ENCODE measurements at regions not wholly inside any gene's neighbourhood (a gene's known extent, or its start where the extent isn't known, plus 50 kb on each side); places are given as distances from the start of the nearest gene placed in this dataset.

DNA sequence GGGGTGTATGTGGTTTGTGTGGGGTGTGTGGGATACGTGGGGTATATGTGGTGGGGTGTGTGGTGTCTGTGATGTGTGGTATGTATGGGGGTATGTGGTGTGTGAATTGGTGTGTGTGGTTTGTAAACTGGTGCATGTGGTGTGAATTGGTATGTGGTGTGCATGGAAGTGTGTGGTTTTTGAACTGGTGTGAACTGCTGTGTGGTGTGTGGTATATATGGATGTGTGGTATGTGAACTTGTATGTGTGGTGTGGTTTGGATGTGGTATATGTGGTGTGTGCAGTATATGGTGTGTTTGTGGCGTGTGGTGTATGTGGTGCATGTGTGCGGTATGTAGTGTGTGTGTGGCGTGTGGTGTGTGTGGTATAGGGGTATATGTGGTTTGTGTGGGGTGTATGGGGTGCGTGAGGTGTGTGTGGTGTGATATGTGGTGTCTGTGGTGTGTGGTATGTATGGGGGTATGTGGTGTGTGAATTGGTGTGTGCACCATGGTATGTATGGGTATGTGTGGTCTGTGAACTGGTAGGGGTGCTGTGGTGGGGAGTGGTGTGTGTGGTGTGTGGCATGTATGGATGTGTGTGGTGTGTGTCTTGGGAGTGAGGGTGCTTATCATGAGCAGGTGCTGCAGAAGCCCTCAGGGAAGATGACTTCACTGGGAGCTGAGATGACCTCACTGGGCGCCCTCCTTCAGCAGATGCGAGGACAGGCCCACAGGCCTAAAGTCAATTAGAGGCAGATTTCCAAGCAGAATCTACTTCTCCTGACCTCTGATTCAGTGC lies 209.6 kb upstream of the TNP1 start:
- DNase-seq (no peak), ATAC-seq (no peak)
- intact Hi-C loops (cut with micrococcal nuclease) = no loop called here

DNA sequence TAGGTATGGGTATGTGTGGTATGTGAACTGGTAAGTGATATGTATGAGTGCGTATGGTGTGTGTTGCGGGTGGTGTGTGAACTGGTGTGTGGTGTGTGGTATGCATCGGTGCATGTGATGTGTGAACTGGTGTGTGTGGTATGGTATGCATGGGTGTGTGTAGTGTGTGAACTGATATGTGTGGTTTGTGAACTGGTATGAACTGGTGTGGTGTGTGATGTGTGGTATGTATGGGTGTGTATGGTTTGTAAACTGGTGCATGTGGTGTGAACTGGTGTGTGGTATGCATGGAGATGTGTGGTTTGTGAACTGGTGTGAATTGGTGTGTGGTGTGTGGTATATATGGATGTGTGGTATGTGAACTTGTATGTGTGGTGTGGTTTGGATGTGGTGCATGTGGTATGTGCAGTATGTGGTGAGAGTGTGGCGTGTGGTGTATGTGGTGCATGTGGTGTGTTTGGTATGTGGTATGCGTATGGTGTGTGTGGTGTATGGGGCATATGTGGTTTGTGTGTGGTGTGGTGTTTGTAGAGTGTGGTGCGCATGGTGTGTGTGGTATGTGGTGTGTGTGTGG lies 208.9 kb upstream of the TNP1 start:
- no peak for ATAC-seq
- intact Hi-C loops (cut with micrococcal nuclease) = no loop called here

DNA sequence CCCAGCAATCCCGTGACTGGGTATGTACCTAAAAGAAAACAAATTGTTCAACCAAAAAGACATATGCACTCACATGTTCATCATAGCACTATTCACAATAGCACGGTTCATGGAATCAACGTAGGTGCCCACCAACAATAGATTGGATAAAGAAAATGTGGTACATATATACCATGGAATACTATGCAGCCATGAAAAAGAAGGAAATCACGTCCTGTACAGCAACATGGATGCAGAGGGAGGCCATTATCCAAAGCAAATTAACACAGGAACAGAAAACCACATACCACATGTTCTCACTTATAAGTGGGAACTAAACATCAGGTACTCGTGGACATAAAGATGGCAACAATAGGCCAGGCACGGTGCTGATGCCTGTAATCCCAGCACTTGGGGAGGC lies 207.9 kb upstream of the TNP1 start:
- DNase-seq (no peak), ATAC-seq (no peak)
- intact Hi-C loops (cut with micrococcal nuclease) = no loop called here

More for the DNA sequence above, 208.9 kb upstream of the TNP1 start:
- no peak for DNase-seq

DNA sequence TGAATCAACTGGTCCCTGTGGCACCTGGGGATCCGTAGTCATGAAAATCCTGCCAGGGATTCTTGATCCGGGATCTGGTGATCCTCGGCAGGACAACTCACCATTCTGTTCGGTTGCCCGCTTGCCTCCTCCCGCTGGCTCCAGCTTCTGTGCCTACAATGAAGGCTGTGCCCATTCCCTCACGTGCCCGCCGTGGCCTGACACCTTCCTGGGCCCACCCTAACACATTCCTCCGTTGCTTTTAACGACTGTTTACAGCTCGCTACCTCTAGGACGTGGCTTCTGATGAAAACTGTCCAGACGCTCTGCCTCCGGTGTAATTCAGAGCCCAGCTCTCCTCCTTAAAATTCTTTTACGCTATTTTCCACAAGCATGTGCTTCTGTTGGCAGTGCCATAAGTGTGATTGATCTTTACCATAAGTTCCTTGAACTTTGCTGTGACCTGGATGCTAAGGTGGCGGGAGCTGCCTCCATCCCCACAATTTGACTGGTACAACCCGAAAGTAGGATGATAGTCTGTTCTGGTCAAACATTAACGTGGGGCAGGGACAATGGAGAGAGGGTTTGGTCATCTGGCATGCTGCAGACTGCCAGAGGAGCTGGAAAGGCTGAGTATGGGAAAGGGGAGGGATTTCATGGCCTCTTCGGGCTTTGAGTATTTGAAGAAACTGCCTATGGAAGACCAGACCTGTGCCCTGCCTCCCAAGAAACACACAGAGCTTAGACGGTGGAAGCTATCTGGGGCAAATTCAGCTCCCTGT lies 206.8 kb upstream of the TNP1 start:
- DNase-seq (no peak), ATAC-seq (no peak)
- intact Hi-C loops (cut with micrococcal nuclease) = no loop called here

DNA sequence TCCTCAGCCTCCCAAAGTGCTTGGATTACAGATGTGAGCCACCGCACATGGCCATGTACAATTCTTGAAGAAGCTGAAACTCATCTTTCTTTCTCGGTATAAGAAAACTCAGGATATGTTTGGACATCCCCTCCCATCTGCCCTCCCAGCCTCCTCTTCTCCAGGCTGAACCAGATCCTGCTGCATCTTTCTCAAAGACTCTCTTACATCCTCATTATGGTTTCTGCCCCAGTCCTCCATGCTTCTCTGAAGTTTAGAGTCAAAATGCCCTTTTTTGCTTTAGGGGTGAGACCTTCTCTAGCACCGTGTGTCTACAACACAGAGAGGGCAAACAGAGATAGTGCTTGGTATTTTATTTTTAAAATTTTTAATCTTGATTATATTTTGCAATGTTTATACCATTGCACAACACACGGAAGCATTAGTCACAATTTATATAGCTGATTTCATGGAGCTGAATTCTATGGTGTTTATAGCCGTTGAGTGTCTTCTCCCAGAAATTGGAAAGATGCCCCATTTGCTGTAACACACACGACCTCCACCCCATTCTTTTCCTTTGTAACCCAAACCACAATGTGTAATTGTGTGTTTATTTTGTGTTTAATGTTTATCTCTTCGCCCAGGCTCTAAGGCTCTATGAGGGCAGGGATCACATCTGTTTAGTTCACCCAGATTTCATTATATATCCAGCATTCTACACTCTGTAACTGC lies 206.0 kb upstream of the TNP1 start:
- ATAC-seq (no peak), DNase-seq (no peak)
- intact Hi-C loops (cut with micrococcal nuclease) = no loop called here

DNA sequence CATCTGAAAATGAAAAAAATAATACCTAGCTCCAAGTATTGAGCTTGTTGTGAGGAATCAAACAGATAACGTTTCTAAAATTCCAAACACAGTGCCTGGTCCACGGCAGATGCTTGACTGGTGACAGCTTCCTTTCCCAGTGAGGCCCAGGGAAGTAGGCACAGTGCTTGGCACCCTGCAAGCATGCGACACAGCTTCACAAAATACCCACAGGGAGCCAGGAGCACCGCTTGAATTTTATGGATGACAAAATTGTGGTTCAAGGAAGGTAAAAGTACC lies 205.1 kb upstream of the TNP1 start:
- DNase-seq (no peak), ATAC-seq (no peak)
- intact Hi-C loops (cut with micrococcal nuclease) = no loop called here

DNA sequence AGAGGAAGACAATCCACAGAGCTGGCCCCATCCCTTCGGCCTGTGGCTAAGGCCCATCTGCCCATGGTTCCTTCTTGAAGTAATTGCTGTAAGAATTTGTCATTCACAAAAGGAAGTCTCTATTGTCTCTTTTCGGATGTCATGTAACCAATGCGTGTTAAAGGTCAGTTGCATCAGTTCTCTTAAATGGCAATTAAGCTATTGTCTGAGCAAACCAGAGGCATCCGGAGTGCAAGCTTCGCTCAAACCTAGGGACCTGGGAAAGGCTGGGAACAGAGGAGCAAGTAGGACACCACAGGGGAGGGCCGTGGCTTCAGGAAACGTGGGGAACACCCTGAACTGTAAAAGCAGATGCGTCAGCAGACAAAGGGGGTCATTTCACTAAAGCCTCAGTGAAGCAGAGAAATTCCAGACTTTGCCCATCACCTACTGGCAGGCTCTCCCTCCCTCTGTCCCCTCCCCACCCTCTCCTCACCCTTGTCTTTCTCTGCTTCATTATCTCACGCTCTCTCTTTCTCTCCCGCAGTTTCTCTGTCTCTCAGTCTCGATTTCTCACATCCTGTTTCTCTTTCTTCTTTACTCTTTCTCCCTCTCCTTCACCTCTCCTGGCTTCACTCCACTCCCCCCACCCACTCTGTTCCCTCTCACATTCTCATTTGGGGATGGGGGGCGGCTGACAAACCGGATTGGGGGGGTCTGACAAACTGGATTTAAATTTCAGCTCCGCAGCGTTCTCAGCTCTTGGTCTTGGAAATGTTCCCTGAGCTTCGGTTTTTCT lies 204.6 kb upstream of the TNP1 start:
- DNase-seq (peak; percentile 35), ATAC-seq (peak; percentile 80)
- intact Hi-C loops (cut with micrococcal nuclease) = no loop called here

DNA sequence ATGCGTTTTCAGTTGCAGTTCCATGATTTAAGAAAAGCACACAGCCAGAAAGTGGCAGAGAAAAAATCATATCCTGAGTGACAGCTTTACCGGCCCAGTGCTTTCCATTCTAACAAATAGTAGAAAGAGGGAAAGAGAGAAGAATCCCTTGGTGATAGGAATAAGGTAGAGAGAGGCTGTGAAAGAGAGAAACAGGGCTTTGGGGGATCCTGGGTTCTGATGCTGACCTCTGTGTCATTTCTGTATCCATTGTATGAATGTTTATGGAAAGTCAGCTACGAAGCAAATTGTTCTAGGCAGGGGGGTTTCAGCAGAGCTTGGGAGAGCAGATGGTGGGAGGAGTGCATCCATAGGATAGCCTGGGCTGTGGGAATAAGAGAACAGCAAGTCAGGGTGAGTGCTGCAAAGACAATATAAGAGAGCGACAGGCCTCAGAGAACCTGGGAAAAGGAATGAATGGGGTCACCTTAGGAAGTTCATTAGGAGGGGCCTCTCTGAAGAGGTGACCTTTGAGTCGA lies 203.4 kb upstream of the TNP1 start:
- intact Hi-C loops (cut with micrococcal nuclease) = no loop called here

DNA sequence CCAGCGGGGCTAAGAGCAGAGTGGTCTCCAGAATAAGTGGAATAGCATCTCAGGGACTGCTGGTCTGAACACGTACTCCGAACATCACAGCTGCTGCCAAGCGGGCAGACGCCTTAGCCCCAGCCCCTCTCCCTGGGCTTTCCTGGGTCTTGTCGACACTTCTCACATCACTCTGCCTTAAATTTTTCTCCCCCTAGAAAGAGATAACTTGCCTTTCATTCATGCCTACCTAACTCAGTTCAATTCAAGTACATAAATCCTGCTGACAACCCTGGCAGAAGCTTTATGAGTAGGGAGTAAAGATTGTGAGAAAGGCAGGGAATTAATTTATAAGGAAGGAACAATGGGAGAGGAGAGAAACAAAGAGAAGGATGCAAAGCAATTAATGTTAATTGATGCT lies 202.9 kb upstream of the TNP1 start:
- ATAC-seq (no peak), DNase-seq (no peak)
- intact Hi-C loops (cut with micrococcal nuclease) = no loop called here

More for the DNA sequence above, 203.4 kb upstream of the TNP1 start:
- DNase-seq (no peak), ATAC-seq (no peak)

DNA sequence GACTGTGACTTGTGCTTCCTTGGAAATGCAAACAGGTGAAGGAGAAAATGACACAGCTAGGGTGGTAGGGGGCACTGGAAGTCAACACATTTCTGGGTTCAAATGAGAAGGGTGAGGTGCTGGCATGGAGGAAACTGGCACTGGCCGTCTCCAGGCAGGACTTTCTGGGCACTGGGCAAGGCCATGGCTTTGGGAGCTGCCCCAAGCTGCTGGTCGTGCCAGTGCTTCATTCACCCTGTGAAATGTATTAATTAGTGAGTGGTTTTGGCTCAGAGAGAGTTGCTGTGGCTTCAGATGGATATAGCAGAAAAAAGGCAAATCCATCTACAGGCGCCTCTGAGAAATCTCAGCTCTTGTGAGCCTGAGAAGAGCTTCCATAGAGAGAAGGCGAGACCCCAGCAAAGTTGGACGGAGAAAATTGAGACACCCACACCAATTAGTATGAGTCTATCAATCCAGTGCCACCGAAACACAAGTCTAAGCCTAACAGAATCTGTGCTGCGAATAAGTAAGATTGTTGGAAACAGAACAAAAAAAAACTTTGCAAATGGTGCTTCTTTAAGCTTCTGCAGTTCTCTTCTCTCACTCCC lies 202.1 kb upstream of the TNP1 start:
- DNase-seq (no peak), ATAC-seq (no peak)
- intact Hi-C loops (cut with micrococcal nuclease) = no loop called here

DNA sequence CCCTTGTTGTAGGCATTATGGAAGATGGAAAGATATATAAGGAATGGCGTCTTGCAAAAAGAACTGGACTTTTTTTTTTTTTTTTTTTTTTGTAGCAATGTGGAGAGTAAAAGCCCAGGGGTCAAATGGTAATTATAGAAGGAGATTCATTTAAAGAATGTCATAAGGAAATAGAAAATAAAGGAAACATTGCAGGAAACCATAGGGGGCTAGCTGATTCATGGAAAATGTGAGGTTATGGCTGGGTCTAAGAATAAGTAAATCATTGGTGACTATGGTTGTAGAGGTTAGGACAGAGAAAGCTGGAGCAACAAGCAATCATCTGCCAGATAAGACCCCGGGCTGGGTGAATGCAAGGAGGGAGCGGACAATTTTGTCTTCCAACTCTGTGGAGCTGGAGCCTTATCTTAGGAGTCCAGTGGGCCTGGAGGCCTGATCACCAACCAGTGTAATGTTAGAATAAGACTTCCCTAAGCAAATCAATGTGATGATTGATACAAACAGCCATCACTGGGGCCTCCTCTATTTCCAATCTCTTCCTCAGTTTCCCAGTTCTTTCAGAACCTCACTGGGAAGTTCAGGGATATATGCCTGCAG lies 201.2 kb upstream of the TNP1 start:
- ATAC-seq = no peak
- intact Hi-C loops (cut with micrococcal nuclease) = no loop called here
- no peak for DNase-seq

DNA sequence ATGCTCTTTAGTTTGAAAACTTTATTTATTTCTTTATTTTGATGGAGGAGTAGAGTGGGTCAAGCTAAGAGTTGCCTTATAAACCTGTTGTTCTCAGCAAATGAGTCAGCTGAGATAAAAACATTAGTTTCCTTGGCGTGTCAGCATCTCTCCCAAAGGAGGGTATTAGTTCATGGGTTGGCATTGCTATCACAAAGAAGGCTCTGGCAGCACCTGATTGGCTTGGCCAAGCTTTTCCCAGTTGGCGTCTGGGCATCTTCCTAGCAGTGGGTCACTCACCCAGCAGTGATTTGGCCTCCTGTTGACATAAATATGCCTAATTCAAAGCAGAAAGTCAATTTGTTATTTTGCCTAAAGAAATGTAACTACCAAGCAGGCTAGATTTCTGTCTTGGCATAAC lies 200.7 kb upstream of the TNP1 start:
- DNase-seq (no peak), ATAC-seq (no peak)
- intact Hi-C loops (cut with micrococcal nuclease) = no loop called here

DNA sequence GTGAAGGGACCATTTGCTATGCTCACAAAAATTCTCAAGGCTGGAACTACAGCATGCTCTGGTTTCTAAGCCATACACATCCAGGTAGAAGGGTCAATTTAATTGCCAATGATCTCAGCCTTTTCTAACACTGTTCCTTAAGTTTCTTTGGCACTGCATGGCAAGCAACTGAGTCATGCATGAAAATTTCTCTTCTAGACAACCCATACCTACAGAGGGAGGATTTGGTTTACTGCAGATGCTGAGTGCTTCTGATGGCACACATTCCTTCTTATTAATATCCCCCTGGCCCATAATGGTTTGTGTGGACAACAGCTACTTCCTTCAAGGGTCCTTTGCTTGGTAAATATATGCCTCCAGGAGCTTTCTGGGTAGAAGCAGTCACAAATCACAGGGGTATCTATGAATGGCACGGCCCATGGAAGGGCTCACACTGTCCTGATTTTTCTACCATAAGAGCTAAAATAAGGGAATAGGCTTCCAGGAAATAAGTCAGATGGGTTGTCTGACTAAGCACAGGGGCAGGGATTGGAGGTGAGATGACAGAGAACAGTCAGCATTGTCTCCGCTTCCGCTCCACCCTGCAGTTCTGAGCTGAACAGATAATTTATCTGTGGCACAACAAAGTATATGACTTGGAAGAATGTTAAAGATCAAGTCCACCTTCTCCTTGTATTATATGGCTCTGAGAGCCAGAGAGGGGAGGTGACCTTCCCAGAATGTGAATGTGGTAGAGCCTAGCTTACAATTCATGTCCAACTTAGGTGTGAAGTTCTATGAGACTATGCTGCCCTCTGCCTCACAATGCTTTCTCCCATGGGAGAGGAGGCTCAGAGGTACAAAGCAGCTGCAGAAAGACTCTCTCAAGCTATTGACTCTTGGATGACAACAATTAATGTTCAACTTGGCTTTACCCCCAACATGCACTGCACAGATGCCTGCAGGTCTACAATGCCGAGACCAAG lies 199.2 kb upstream of the TNP1 start:
- DNase-seq = no peak
- ATAC-seq = peak; percentile 41
- intact Hi-C loops (cut with micrococcal nuclease) = no loop called here

DNA sequence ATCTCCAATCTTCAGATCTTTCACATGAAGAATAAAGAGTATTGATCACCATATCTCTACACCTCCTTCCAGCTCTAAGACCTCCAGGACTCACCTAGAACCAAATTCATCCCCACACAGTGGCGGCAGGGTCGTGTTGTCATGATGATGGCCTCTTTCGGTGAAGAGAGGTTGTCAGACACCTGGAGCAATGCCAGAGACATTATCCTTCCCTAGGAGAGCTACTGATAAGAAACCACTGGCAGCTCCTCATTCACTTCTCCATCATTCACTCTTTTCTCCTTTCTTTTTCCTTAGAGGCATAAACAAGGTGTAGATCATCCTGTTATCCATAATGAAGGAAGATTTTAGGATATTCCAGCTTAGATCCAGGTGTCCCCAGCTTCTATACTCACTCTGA lies 197.9 kb upstream of the TNP1 start:
- intact Hi-C loops (cut with micrococcal nuclease) = no loop called here
- ATAC-seq = no peak
- no peak for DNase-seq

DNA sequence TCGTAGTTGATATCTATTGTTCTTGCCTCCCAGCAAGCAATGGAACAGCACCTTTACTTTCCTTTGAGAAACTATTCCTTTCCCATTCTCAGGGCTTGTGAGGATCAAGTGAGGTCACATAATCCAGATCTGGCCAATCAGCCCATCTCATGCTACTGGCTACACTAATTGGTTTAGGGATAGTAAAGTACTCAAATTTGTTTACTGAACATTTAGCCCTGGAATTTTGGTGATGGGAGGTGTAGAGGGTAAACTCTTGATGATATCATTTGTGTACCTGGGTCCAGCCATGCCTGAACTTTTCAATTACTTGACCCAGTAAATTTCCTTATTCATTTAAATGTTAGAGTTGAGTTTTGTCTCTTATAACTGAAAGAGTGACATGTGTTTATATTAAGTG lies 195.8 kb upstream of the TNP1 start:
- intact Hi-C loops (cut with micrococcal nuclease) = no loop called here
- ATAC-seq = no peak
- no peak for DNase-seq

DNA sequence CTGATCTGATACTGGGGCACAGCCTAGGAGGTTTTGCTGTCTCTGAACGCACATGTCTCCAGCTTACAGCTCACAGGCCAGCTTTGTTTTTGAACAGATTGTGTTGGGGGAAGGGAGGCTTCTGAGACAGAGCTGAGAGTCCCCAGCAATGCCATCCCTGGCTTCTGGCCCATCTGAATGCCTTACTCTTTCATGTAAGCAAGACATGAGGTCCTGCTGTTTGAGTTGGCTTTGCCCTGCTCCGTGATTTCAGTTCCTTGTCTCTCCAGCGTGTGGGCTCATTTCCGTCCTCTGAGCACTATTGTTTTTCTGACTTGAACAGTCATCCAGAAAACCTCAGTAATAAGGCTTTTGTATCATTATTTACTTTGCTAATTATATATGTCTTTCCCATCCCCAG lies 194.9 kb upstream of the TNP1 start:
- DNase-seq (no peak), ATAC-seq (no peak)
- intact Hi-C loops (cut with micrococcal nuclease) = no loop called here

DNA sequence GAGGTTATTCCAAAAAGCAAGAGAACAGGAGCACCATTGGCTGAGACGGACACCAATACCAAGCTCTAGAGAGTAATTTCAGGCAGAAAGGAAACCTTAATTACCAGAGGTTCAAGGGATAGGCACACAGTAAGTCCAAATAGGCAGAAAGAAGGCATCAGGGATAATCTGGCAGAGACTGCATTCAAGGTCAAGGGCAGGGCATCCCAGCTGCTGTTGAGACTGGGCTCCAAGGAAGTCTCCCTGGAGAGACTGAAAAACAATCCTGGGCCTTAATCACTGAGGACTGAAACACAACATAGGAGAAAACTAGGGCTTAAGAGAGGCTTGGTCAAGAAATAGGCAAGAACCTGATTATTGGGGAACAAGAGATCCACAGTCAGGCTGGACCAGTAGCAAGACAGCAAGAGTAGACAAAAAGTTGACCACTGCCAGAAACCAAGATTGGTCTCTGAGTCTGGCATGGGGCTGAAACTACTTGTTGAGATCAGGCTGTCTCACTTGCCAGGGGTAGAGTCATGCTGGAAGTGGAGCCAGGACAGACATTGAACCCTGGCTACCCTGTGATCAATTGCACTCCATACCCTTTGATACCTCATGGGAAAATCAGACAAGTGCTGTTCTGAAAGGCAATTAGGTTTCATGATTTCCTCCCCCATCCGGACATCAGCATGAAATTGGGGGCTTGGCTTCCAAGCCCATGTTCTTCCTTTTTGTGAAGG lies 193.2 kb upstream of the TNP1 start:
- DNase-seq = no peak
- ATAC-seq = peak; percentile 27
- intact Hi-C loops (cut with micrococcal nuclease) = no loop called here

Data from left ventricle myocardium superior (tissue), 1 donor.